GM06990 (cell line): ENCODE measurements at regions not wholly inside any gene's neighbourhood (a gene's known extent, or its start where the extent isn't known, plus 50 kb on each side); places are given as distances from the start of the nearest gene placed in this dataset.

ENCODE experiments used
- DNase-seq: peaks from one replicate; pipeline ENCODE4 v3.0.0-alpha.2; 2011; ENCODE audit not compliant: insufficient read length; ENCODE audit errors: extremely low read depth
- H3K27me3 ChIP-seq: replicated peaks from 2 replicates; pipeline ENCODE4 v1.6.0; 2011; ENCODE audit warnings: low read length; ENCODE audit not compliant: control insufficient read depth, insufficient read depth
- H3K36me3 ChIP-seq: 2 replicates; pipeline ENCODE4 v1.5.1; 2011; ENCODE audit warnings: low read length; ENCODE audit not compliant: control insufficient read depth, insufficient read depth
- H3K4me3 ChIP-seq: replicated peaks from 2 replicates; pipeline ENCODE4 v1.5.1; 2011; ENCODE audit warnings: low read depth, mild to moderate bottlenecking, control low read depth, low read length
- CTCF ChIP-seq: IDR thresholded peaks from 2 replicates; pipeline ENCODE4 v1.5.1; 2011; ENCODE audit warnings: low read length, control low read depth, mild to moderate bottlenecking, inconsistent platforms; ENCODE audit not compliant: insufficient read depth, poor library complexity, severe bottlenecking

- no peaks in the 10 kb centered on the region for H3K36me3 ChIP-seq
- no peaks in the 10 kb centered on the region for H3K27me3 ChIP-seq
- no peak for DNase-seq
- no peak for TF ChIP-seq CTCF
- H3K4me3 ChIP-seq: peak overlapping the region; percentile 69; the same call in 1 of the 2 replicates
These were observed 255.6 kb upstream of the JADE1 start for GRCh38 chr4:128553686-128554515.

DNA sequence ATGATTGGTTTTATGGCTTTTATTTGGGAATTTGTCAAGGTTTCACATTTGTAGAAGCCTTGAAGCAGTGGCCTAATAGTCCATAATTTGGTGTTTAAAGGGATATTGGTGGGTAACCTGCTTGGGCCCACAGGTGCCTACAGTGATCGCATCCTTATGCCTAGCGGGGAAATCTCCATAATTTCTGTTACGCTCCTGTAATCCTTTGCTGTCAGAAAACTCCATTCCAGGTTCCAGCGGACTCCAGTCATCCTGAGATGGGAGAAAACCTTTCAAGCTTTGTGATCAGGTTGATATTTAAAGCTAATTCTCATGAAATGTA is 257.0 kb upstream of the JADE1 start:
- Histone ChIP-seq H3K4me3 (no peak overlapping the region), H3K36me3 (no peaks in the 10 kb centered on the region), H3K27me3 (no peaks in the 10 kb centered on the region)
- DNase-seq: no peak
- TF ChIP-seq CTCF: no peak

GRCh38 chr4:128551280-128551679 is 258.2 kb upstream of the JADE1 start:
- no peaks in the 10 kb centered on the region for H3K27me3 ChIP-seq
- H3K4me3 ChIP-seq: no peak overlapping the region
- no peak for TF ChIP-seq CTCF
- no peak for DNase-seq
- H3K36me3 ChIP-seq: no peaks in the 10 kb centered on the region

DNA sequence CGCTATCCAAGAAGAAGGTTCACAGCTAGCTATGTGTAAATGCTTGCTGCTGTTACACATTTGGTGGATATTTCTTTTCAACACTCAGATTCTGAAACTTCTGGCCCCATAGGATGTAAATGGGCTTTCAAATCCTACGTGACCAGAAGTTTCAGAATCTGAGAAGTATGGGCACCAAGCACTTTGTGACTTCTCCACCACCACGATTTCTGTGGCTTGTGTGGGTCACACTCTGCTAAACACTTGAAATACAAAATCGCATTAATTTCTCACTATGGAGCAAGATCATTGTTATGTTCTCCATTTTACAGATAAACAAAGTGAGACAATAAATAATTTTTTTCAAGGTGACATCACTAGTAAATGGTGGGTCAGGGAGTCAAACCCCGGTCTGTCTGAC is 259.4 kb upstream of the JADE1 start:
- no peak overlapping the region for H3K4me3 ChIP-seq
- DNase-seq: no peak
- H3K36me3 ChIP-seq: no peaks in the 10 kb centered on the region
- no peaks in the 10 kb centered on the region for H3K27me3 ChIP-seq
- TF ChIP-seq CTCF: no peak

- no peak for DNase-seq
- no peaks in the 10 kb centered on the region for H3K36me3 ChIP-seq
- TF ChIP-seq CTCF: no peak
- H3K4me3 ChIP-seq: no peak overlapping the region
- no peaks in the 10 kb centered on the region for H3K27me3 ChIP-seq
These were observed 259.9 kb upstream of the JADE1 start for GRCh38 chr4:128549636-128550035.

DNA sequence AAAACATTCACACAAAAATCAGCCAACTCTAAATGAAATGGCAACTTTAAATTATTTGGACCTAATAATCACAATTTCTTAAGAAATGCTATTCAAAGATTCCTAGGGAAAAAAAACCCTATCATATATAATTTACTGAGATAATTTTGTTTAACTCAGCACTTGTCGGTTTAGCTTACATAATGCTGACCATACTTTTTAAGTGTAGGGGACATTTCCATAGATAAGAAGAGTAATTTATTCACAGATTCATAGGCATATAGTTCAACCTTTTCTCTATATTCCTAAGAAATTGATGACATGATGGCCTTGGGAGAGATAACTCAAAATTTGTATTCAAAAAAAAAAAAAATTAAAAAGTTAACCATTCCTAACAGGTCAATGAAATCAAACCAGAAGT is 260.8 kb upstream of the PGRMC2 start:
- H3K4me3 ChIP-seq: no peak overlapping the region
- DNase-seq: no peak

More for the DNA sequence above, 260.8 kb upstream of the PGRMC2 start:
- Histone ChIP-seq H3K27me3 (no peaks in the 10 kb centered on the region), H3K36me3 (no peaks in the 10 kb centered on the region)
- no peak for TF ChIP-seq CTCF
